ENCODE measurements at regions not wholly inside any gene's neighbourhood (a gene's known extent, or its start where the extent isn't known, plus 50 kb on each side); places are given as distances from the start of the nearest gene placed in this dataset.
"Not testable (repeated sequence)": the region's sequence is repeated elsewhere in the genome, so short reads cannot be mapped to it uniquely, and the experiment has no call there.

GRCh38 chr4:120202222-120202621, 135.6 kb upstream of the MAD2L1 start:
- DNase-seq (ENCODE audit: insufficient read length, low spot score), result no peak
- FAIRE-seq, result no peak

GRCh38 chr4:120200573-120201110, 134.0 kb upstream of the MAD2L1 start:
- DNase-seq (ENCODE audit: insufficient read length, low spot score); FAIRE-seq: not testable (repeated sequence)

More at GRCh38 chr4:120202222-120202621, 135.6 kb upstream of the MAD2L1 start:
- TF ChIP-seq POLR2A (IDR thresholded peaks at IDR 0.05; ENCODE audit: low read depth, low read length), result no peak

GRCh38 chr4:120198411-120198810, 131.8 kb upstream of the MAD2L1 start:
- FAIRE-seq, result no peak
- TF ChIP-seq POLR2A (IDR thresholded peaks at IDR 0.05; ENCODE audit: low read depth, low read length), result no peak
- DNase-seq (ENCODE audit: insufficient read length, low spot score), result no peak

- DNase-seq (ENCODE audit: insufficient read length, low spot score), result no peak
- no peak for FAIRE-seq
These were observed 111.0 kb upstream of the MAD2L1 start for GRCh38 chr4:120177603-120178002.

GRCh38 chr4:120175272-120175671, 108.6 kb upstream of the MAD2L1 start:
- no peak for DNase-seq (ENCODE audit: insufficient read length, low spot score)
- no peak for TF ChIP-seq POLR2A (IDR thresholded peaks at IDR 0.05; ENCODE audit: low read depth, low read length)
- FAIRE-seq, result no peak

More at GRCh38 chr4:120177603-120178002, 111.0 kb upstream of the MAD2L1 start:
- TF ChIP-seq POLR2A (IDR thresholded peaks at IDR 0.05; ENCODE audit: low read depth, low read length), result no peak

- TF ChIP-seq POLR2A (IDR thresholded peaks at IDR 0.05; ENCODE audit: low read depth, low read length), result no peak
- FAIRE-seq, result no peak
- no peak for DNase-seq (ENCODE audit: insufficient read length, low spot score)
These were observed 97.2 kb upstream of the MAD2L1 start for GRCh38 chr4:120163895-120164294.

GRCh38 chr4:120158841-120159463, 92.3 kb upstream of the MAD2L1 start:
- no peak for TF ChIP-seq POLR2A (IDR thresholded peaks at IDR 0.05; ENCODE audit: low read depth, low read length)
- no peak for DNase-seq (ENCODE audit: insufficient read length, low spot score)
- no peak for FAIRE-seq

GRCh38 chr4:120158046-120158445, 91.4 kb upstream of the MAD2L1 start:
- no peak for TF ChIP-seq POLR2A (IDR thresholded peaks at IDR 0.05; ENCODE audit: low read depth, low read length)
- no peak for FAIRE-seq
- no peak for DNase-seq (ENCODE audit: insufficient read length, low spot score)

GRCh38 chr4:120156120-120156718, 89.6 kb upstream of the MAD2L1 start:
- FAIRE-seq, result no peak
- DNase-seq (ENCODE audit: insufficient read length, low spot score), result no peak
- no peak for TF ChIP-seq POLR2A (IDR thresholded peaks at IDR 0.05; ENCODE audit: low read depth, low read length)

- TF ChIP-seq POLR2A (IDR thresholded peaks at IDR 0.05; ENCODE audit: low read depth, low read length), result no peak
- DNase-seq (ENCODE audit: insufficient read length, low spot score) (no peak), FAIRE-seq (no peak)
These were observed 88.6 kb upstream of the MAD2L1 start for GRCh38 chr4:120155287-120155686.

- TF ChIP-seq POLR2A (IDR thresholded peaks at IDR 0.05; ENCODE audit: low read depth, low read length), result no peak
- DNase-seq (ENCODE audit: insufficient read length, low spot score), result no peak
- no peak for FAIRE-seq
These were observed 78.0 kb upstream of the MAD2L1 start for GRCh38 chr4:120144634-120145033.

GRCh38 chr4:120144041-120144440, 77.4 kb upstream of the MAD2L1 start:
- FAIRE-seq, result no peak
- DNase-seq (ENCODE audit: insufficient read length, low spot score), result no peak
- TF ChIP-seq POLR2A (IDR thresholded peaks at IDR 0.05; ENCODE audit: low read depth, low read length), result no peak

GRCh38 chr4:120139392-120139791, 72.7 kb upstream of the MAD2L1 start:
- FAIRE-seq (no peak), DNase-seq (ENCODE audit: insufficient read length, low spot score) (no peak)
- TF ChIP-seq POLR2A (IDR thresholded peaks at IDR 0.05; ENCODE audit: low read depth, low read length), result no peak

- TF ChIP-seq POLR2A (IDR thresholded peaks at IDR 0.05; ENCODE audit: low read depth, low read length), result no peak
- no peak for FAIRE-seq
- no peak for DNase-seq (ENCODE audit: insufficient read length, low spot score)
These were observed 66.3 kb upstream of the MAD2L1 start for GRCh38 chr4:120132935-120133334.

GRCh38 chr4:120130786-120131185, 64.1 kb upstream of the MAD2L1 start:
- DNase-seq (ENCODE audit: insufficient read length, low spot score) (no peak), FAIRE-seq (no peak)
- TF ChIP-seq POLR2A (IDR thresholded peaks at IDR 0.05; ENCODE audit: low read depth, low read length), result no peak
